ENCODE measurements at regions not wholly inside any gene's neighbourhood (a gene's known extent, or its start where the extent isn't known, plus 50 kb on each side); places are given as distances from the start of the nearest gene placed in this dataset.

- TF ChIP-seq CTCF (conservative IDR thresholded peaks at IDR 0.05; ENCODE audit: low read length) (no peak), EZH2phosphoT487 (IDR thresholded peaks at IDR 0.05; ENCODE audit: borderline replicate concordance) (no peak)
Measured at GRCh38 chr18:29821544-29821943, 1221.0 kb downstream of the DSC3 start.
